ENCODE measurements at regions not wholly inside any gene's neighbourhood (a gene's known extent, or its start where the extent isn't known, plus 50 kb on each side); places are given as distances from the start of the nearest gene placed in this dataset.

GRCh38 chr16:86994215-86994614 is 323.0 kb downstream of the C16orf95 start:
- no peak for DNase-seq (ENCODE audit: low read depth in 2 of 2)

GRCh38 chr16:86994651-86995171 is 322.5 kb downstream of the C16orf95 start:
- DNase-seq (ENCODE audit: low read depth in 2 of 2), result no peak

GRCh38 chr16:86995456-86995855 is 321.7 kb downstream of the C16orf95 start:
- no peak for DNase-seq (ENCODE audit: low read depth in 2 of 2)

GRCh38 chr16:86996081-86996480 is 321.1 kb downstream of the C16orf95 start:
- no peak for DNase-seq (ENCODE audit: low read depth in 2 of 2)

GRCh38 chr16:86997058-86997457 is 320.1 kb downstream of the C16orf95 start:
- DNase-seq (ENCODE audit: low read depth in 2 of 2), result no peak

- DNase-seq (ENCODE audit: low read depth in 2 of 2), result no peak
Observed at GRCh38 chr16:86998196-86999001, 318.8 kb downstream of the C16orf95 start.

- no peak for DNase-seq (ENCODE audit: low read depth in 2 of 2)
Observed at GRCh38 chr16:87000001-87000400, 317.2 kb downstream of the C16orf95 start.

- DNase-seq (ENCODE audit: low read depth in 2 of 2), result no peak
Observed at GRCh38 chr16:87002717-87003413, 314.3 kb downstream of the C16orf95 start.

- no peak for DNase-seq (ENCODE audit: low read depth in 2 of 2)
Observed at GRCh38 chr16:87003414-87003755, 313.8 kb downstream of the C16orf95 start.

GRCh38 chr16:87006021-87006420 is 311.2 kb downstream of the C16orf95 start:
- DNase-seq (ENCODE audit: low read depth in 2 of 2), result no peak

- DNase-seq (ENCODE audit: low read depth in 2 of 2), result no peak
Observed at GRCh38 chr16:87006789-87007745, 310.1 kb downstream of the C16orf95 start.

GRCh38 chr16:87007907-87008306 is 309.3 kb downstream of the C16orf95 start:
- DNase-seq (ENCODE audit: low read depth in 2 of 2), result no peak

- DNase-seq (ENCODE audit: low read depth in 2 of 2), result no peak
Observed at GRCh38 chr16:87008664-87009063, 308.5 kb downstream of the C16orf95 start.

GRCh38 chr16:87012954-87013938 is 303.9 kb downstream of the C16orf95 start:
- DNase-seq (ENCODE audit: low read depth in 2 of 2), result no peak

GRCh38 chr16:87014112-87014511 is 303.1 kb downstream of the C16orf95 start:
- no peak for DNase-seq (ENCODE audit: low read depth in 2 of 2)

GRCh38 chr16:87015021-87015420 is 302.2 kb downstream of the C16orf95 start:
- no peak for DNase-seq (ENCODE audit: low read depth in 2 of 2)

- no peak for DNase-seq (ENCODE audit: low read depth in 2 of 2)
Observed at GRCh38 chr16:87016046-87017035, 300.9 kb downstream of the C16orf95 start.

GRCh38 chr16:87017371-87018012 is 299.7 kb downstream of the C16orf95 start:
- DNase-seq (ENCODE audit: low read depth in 2 of 2), result no peak

- no peak for DNase-seq (ENCODE audit: low read depth in 2 of 2)
Observed at GRCh38 chr16:87025676-87026075, 291.5 kb downstream of the C16orf95 start.
